HCT116 (cell line): ENCODE measurements at regions not wholly inside any gene's neighbourhood (a gene's known extent, or its start where the extent isn't known, plus 50 kb on each side); places are given as distances from the start of the nearest gene placed in this dataset.

Source experiments
- ATAC-seq: fragments of 200-7000 bp; cut with Tn5 transposase; 2 replicates; pipeline ENCODE4 v1.9.1; 2020; ENCODE audit warnings: mild to moderate bottlenecking, moderate library complexity
- BruUV-seq: library from RNA; stranded (reverse); fragments of 400-500 nt; replicated peaks from 2 replicates; lab custom pipeline; 2021; lab: Mats Ljungman, UMichigan
- CTCF ChIA-PET: fragments of 300-600 bp; sonication (Branson Sonifier 250); formaldehyde crosslinking; loops from one replicate; lab custom pipeline; 2021; ENCODE audit warnings: antibody characterized with exemption; lab: Charles Lee
- POLR2A ChIA-PET: fragments of 300-600, 350-600 bp; sonication (Branson Sonifier 250); formaldehyde crosslinking; loops from one replicate; lab custom pipeline; 2021; ENCODE audit warnings: antibody characterized with exemption; lab: Charles Lee
- RAD21 ChIA-PET, 2 experiments: fragments of 300-600 bp; sonication (Branson Sonifier 250); formaldehyde crosslinking; loops; one replicate each; lab custom pipeline; 2023; ENCODE audit warnings: low total read pairs in 2 of 2; ENCODE audit not compliant: uncharacterized antibody in 2 of 2, unreplicated experiment in 2 of 2, low non-redundant PET in 1 of 2; lab: Charles Lee
- DNase-seq: peaks from one replicate; pipeline ENCODE4 v3.0.0-alpha.2; 2010; ENCODE audit warnings: low read depth, low spot score
- H2AFZ ChIP-seq: fragments of 200-600 bp; shearing (Covaris generic), sonication (generic); 2 replicates; pipeline ENCODE4 v1.6.1; 2017; ENCODE audit warnings: low read depth, mixed run types, mixed read lengths, antibody characterized with exemption, low read length; ENCODE audit not compliant: poor library complexity, severe bottlenecking
- H3K27ac ChIP-seq: 2 replicates; pipeline ENCODE4 v1.5.1; 2012; ENCODE audit warnings: low read depth, low read length
- H3K27me3 ChIP-seq: fragments of 200-600 bp; sonication (generic); 2 replicates; pipeline ENCODE4 v1.6.1; 2016; ENCODE audit warnings: mixed run types, low read length, mixed read lengths; ENCODE audit not compliant: insufficient read depth
- H3K36me3 ChIP-seq, 2 experiments: fragments of 200-500 bp in 1 of 2; fragments of 200-600 bp in 1 of 2; sonication (Bioruptor generic) in 1 of 2; sonication (generic) in 1 of 2; 2 replicates each; pipeline versions ENCODE4 v1.5.1 to v1.6.1; 2014 to 2016; ENCODE audit warnings: low read length in 2 of 2, inconsistent platforms in 1 of 2, mixed read lengths in 1 of 2, mixed run types in 1 of 2; ENCODE audit not compliant: insufficient read depth in 2 of 2, control insufficient read depth in 1 of 2
- H3K4me1 ChIP-seq, 2 experiments: fragments of 200-600 bp in 1 of 2; sonication (generic) in 1 of 2; 2 replicates each; pipeline versions ENCODE4 v1.5.1 to v1.6.1; 2012 to 2017; ENCODE audit warnings: low read length in 2 of 2, inconsistent platforms in 1 of 2, mild to moderate bottlenecking in 1 of 2, mixed read lengths in 1 of 2, mixed run types in 1 of 2, moderate library complexity in 1 of 2; ENCODE audit not compliant: insufficient read depth in 2 of 2, control insufficient read depth in 1 of 2
- H3K4me2 ChIP-seq: fragments of 200-600 bp; sonication (generic); 2 replicates; pipeline ENCODE4 v1.6.1; 2017; ENCODE audit warnings: mixed run types, low read length, mixed read lengths
- H3K4me3 ChIP-seq, 2 experiments: fragments of 200-600 bp in 1 of 2; sonication (generic) in 1 of 2; replicated peaks in 1 of 2; 2 replicates each; pipeline ENCODE4 v1.5.1; 2011 to 2016; ENCODE audit warnings: low read length in 2 of 2, control low read depth in 1 of 2, low read depth in 1 of 2, mild to moderate bottlenecking in 1 of 2, mixed read lengths in 1 of 2, mixed run types in 1 of 2
- H3K79me2 ChIP-seq: fragments of 200-600 bp; sonication (generic); 2 replicates; pipeline ENCODE4 v1.6.1; 2017; ENCODE audit warnings: mild to moderate bottlenecking, mixed run types, low read length, moderate library complexity, mixed read lengths; ENCODE audit not compliant: insufficient read depth
- H3K9ac ChIP-seq: fragments of 200-600 bp; sonication (generic); 2 replicates; pipeline ENCODE4 v1.6.1; 2016; ENCODE audit warnings: low read length, mixed read lengths
- H3K9me2 ChIP-seq: fragments of 200-600 bp; sonication (generic), shearing (Covaris generic); 2 replicates; pipeline ENCODE4 v1.6.1; 2017; ENCODE audit warnings: mixed run types, mild to moderate bottlenecking, moderate library complexity; ENCODE audit not compliant: insufficient read depth
- H3K9me3 ChIP-seq, 2 experiments: fragments of 200-500 bp in 1 of 2; fragments of 200-600 bp in 1 of 2; sonication (Bioruptor generic) in 1 of 2; sonication (generic) in 1 of 2; 2 replicates each; pipeline ENCODE4 v1.6.1; 2014 to 2017; ENCODE audit warnings: low read length in 2 of 2, mixed read lengths in 2 of 2, inconsistent platforms in 1 of 2, low read depth in 1 of 2, mild to moderate bottlenecking in 1 of 2, mixed run types in 1 of 2, moderate library complexity in 1 of 2; ENCODE audit not compliant: control insufficient read depth in 1 of 2, insufficient read depth in 1 of 2
- H4K20me1 ChIP-seq: fragments of 200-600 bp; sonication (generic), shearing (Covaris generic); 2 replicates; pipeline ENCODE4 v1.6.1; 2017; ENCODE audit warnings: mixed run types, mild to moderate bottlenecking, moderate library complexity; ENCODE audit not compliant: insufficient read depth
- CBX3 ChIP-seq: IDR thresholded peaks from 2 replicates; pipeline ENCODE4 v1.6.1; 2012; ENCODE audit warnings: low read depth
- EZH2 ChIP-seq: fragments of 200-600 bp; sonication (generic); IDR thresholded peaks from 2 replicates; pipeline ENCODE4 v1.6.1; 2017; ENCODE audit warnings: antibody characterized with exemption, mixed run types
- FOSL1 ChIP-seq: IDR thresholded peaks from 2 replicates; pipeline ENCODE4 v1.6.1; 2012; ENCODE audit warnings: low read depth
- POLR2A ChIP-seq: IDR thresholded peaks from 2 replicates; pipeline ENCODE4 v1.7.0; 2011; ENCODE audit warnings: borderline replicate concordance; ENCODE audit not compliant: insufficient read depth, insufficient read length; ENCODE audit errors: extremely low read depth
- RAD21 ChIP-seq: IDR thresholded peaks from 2 replicates; pipeline ENCODE4 v1.6.1; 2012; ENCODE audit warnings: low read depth, mild to moderate bottlenecking
- REST ChIP-seq: IDR thresholded peaks from 2 replicates; pipeline ENCODE4 v1.6.1; 2012; ENCODE audit warnings: low read depth
- SIN3A ChIP-seq: IDR thresholded peaks from 2 replicates; pipeline ENCODE4 v1.6.1; 2012; ENCODE audit warnings: low read depth
- SP1 ChIP-seq: IDR thresholded peaks from 2 replicates; pipeline ENCODE4 v1.6.1; 2012; ENCODE audit warnings: low read depth
- TCF7L2 ChIP-seq: IDR thresholded peaks from 2 replicates; pipeline ENCODE4 v1.7.0; 2011; ENCODE audit warnings: borderline replicate concordance, inconsistent platforms; ENCODE audit not compliant: insufficient read depth, insufficient read length; ENCODE audit errors: extremely low read depth
- YY1 ChIP-seq: IDR thresholded peaks from 2 replicates; pipeline ENCODE4 v1.6.1; 2011; ENCODE audit warnings: low read length, low read depth, moderate library complexity, mild to moderate bottlenecking; ENCODE audit not compliant: insufficient replicate concordance; ENCODE audit errors: extremely low read depth
- ZNF274 ChIP-seq: fragments of 200-500 bp; sonication (Bioruptor generic); IDR thresholded peaks from 2 replicates; pipeline ENCODE4 v1.6.1; 2014; ENCODE audit warnings: mild to moderate bottlenecking, low read depth, low read length, inconsistent platforms
- intact Hi-C: fragments of 100-400 bp; cut with micrococcal nuclease; formaldehyde crosslinking; loops from 2 replicates; pipeline ENCODE4 v1.10.0; 2022
- TF ChIP-seq, protein P1 (sequence below): IDR thresholded peaks from 2 replicates; pipeline ENCODE4 v1.6.1; 2012

DNA sequence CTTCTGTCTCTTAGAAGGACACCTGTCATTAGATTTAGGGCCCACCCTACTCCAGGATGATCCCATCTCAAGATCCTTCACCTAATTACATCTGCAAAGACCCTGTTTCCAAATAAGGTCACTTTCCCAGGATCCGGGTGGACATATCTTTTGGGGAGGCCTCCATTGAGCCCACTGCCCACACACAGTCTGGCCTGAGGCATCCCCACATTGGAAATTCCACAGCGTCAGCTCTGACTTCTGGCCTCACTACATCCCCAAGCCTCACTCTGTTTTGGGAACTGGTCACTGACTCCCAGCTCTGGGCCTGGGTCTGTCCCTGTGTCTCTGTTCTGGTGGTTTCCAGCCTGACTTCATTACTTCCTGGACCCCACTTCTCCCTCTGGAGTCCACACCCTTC lies 285.5 kb downstream of the CRLF2 start:
- no peak overlapping the region for H3K27ac ChIP-seq
- ATAC-seq (no peak), DNase-seq (no peak)
- H3K9ac ChIP-seq: no peak overlapping the region
- no peaks in the 10 kb centered on the region for H3K79me2 ChIP-seq
- H2AFZ ChIP-seq: no peak overlapping the region
- no peak overlapping the region for H3K4me3 ChIP-seq
- H3K4me1 ChIP-seq: no peaks in the 10 kb centered on the region
- no peaks in the 10 kb centered on the region for H4K20me1 ChIP-seq
- TF ChIP-seq EZH2 (no peak), REST (no peak)
- H3K9me2 ChIP-seq: no peaks in the 10 kb centered on the region
- H3K36me3 ChIP-seq: no peaks in the 10 kb centered on the region
- no peaks in the 10 kb centered on the region for H3K27me3 ChIP-seq
- POLR2A ChIA-PET: no interaction called here
- BruUV-seq: no TSS peak
- no peak overlapping the region for H3K4me2 ChIP-seq
- CTCF ChIA-PET: no interaction called here
- no peaks in the 10 kb centered on the region for H3K9me3 ChIP-seq
- intact Hi-C loops: no loop called here
- RAD21 ChIA-PET: no interaction called here

DNA sequence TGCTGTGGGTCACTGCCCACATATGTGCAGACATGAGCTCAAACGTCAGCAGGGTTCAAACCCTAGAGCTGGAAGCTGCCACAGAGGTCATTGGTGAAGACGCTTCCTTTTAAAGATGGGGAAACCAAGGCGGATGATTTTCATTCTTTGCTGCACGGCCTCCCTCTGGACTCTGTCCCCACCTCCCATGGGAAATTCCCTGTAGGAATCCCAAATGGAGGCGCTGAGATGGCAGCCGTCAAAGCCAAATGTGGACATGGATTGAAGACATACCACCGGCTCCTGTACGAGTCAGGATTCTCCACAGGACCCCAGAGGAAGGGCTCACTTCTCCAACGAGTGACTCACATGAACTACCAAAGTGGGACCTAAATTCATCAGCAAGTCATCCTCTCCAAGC lies 286.4 kb downstream of the CRLF2 start:
- CTCF ChIA-PET: no interaction called here
- Histone ChIP-seq H3K4me2 (no peak overlapping the region), H3K9me2 (no peaks in the 10 kb centered on the region), H3K36me3 (no peaks in the 10 kb centered on the region), H3K9me3 (no peaks in the 10 kb centered on the region), H3K79me2 (no peaks in the 10 kb centered on the region), H3K9ac (no peak overlapping the region), H4K20me1 (no peaks in the 10 kb centered on the region), H3K27ac (no peak overlapping the region), H3K4me3 (no peak overlapping the region), H2AFZ (no peak overlapping the region), H3K27me3 (no peaks in the 10 kb centered on the region), H3K4me1 (no peaks in the 10 kb centered on the region)
- RAD21 ChIA-PET: no interaction called here
- BruUV-seq: no TSS peak
- ATAC-seq (no peak), DNase-seq (no peak)
- intact Hi-C loops: no loop called here
- no peak for TF ChIP-seq TCF7L2
- TF ChIP-seq, protein P1, sequence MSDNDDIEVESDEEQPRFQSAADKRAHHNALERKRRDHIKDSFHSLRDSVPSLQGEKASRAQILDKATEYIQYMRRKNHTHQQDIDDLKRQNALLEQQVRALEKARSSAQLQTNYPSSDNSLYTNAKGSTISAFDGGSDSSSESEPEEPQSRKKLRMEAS: no peak
- no peak for TF ChIP-seq FOSL1
- no peak for TF ChIP-seq ZNF274
- no peak for TF ChIP-seq SIN3A
- TF ChIP-seq REST: no peak
- no peak for TF ChIP-seq CBX3
- TF ChIP-seq POLR2A: no peak
- TF ChIP-seq RAD21: no peak
- TF ChIP-seq SP1: no peak
- TF ChIP-seq YY1: no peak
- POLR2A ChIA-PET: no interaction called here
